GM12891 (cell line): ENCODE measurements at regions not wholly inside any gene's neighbourhood (a gene's known extent, or its start where the extent isn't known, plus 50 kb on each side); places are given as distances from the start of the nearest gene placed in this dataset.

Source experiments
- POLR2A ChIP-seq: IDR thresholded peaks from 2 replicates; pipeline ENCODE4 v1.6.1; 2011; ENCODE audit warnings: low read depth, low read length, control low read depth
- POLR2AphosphoS5 ChIP-seq: IDR thresholded peaks from 2 replicates; pipeline ENCODE4 v1.6.1; 2011; ENCODE audit warnings: low read depth, low read length, control low read depth
- POU2F2 ChIP-seq: IDR thresholded peaks from 2 replicates; pipeline ENCODE4 v1.6.1; 2011; ENCODE audit warnings: low read depth, mild to moderate bottlenecking, control low read depth, low read length, moderate library complexity
- TAF1 ChIP-seq: IDR thresholded peaks from 2 replicates; pipeline ENCODE4 v1.6.1; 2011; ENCODE audit warnings: low read depth, low read length, control low read depth

GRCh38 chr4:181021213-181021612 is 1222.0 kb upstream of the TENM3 start:
- TF ChIP-seq POU2F2 (no peak), POLR2A (no peak), POLR2AphosphoS5 (no peak), TAF1 (no peak)
